ENCODE measurements at regions not wholly inside any gene's neighbourhood (a gene's known extent, or its start where the extent isn't known, plus 50 kb on each side); places are given as distances from the start of the nearest gene placed in this dataset.
"Not testable (repeated sequence)": the region's sequence is repeated elsewhere in the genome, so short reads cannot be mapped to it uniquely, and the experiment has no call there.

- not testable (repeated sequence) for DNase-seq
These were observed 175.5 kb upstream of the IRF2BP2 start for GRCh38 chr1:234785471-234785919.

GRCh38 chr1:234784108-234784507, 174.1 kb upstream of the IRF2BP2 start:
- not testable (repeated sequence) for DNase-seq

DNA sequence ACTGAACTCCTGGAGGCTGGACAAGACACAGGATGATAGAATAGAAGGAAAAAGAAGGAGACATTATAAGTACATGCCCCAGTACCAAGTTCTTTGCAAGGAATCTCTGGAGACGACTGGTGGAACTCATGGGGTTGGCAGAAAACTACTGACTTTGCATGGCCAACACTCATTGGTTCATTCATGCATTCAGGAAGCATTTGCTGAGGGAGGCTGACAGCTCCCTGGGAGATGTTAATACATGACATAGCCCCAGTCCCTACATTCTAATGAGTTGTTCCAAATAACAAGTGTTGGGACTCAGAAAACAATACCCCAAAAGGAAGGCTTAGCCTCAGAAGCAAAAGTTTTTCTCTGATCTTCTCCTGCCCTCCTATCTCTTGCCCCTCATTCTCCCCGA, 172.8 kb upstream of the IRF2BP2 start:
- no peak for DNase-seq

DNA sequence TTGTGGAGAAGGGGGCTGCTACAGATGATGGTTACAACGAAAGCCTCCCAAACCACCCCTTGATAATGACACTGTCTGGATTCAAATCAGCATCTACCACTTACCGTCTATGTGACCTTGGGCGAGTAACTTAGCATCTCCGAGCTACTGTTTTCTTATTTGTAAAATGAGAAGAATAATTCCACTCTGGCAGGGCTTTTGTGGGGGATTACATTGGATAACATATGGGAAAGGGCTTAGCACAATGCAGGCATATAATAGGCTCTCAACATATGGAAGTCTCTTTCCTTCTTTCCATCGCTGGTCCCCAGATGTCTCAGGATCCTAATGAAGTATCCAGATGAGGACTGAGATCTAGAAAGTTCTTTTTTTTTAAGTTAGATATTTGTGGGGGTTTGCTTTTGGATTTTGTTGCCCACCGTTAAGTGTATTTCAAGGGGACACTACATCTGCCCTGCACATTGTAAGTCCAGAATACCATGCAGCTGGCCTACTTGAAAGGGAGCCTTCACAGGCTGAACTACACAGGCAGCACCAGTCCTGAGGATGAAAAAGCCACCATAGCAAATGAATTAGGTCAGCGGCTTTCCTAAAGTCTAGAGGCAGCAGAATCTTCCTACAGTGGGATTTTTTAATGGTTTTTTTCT, 172.2 kb upstream of the IRF2BP2 start:
- no peak for DNase-seq

DNA sequence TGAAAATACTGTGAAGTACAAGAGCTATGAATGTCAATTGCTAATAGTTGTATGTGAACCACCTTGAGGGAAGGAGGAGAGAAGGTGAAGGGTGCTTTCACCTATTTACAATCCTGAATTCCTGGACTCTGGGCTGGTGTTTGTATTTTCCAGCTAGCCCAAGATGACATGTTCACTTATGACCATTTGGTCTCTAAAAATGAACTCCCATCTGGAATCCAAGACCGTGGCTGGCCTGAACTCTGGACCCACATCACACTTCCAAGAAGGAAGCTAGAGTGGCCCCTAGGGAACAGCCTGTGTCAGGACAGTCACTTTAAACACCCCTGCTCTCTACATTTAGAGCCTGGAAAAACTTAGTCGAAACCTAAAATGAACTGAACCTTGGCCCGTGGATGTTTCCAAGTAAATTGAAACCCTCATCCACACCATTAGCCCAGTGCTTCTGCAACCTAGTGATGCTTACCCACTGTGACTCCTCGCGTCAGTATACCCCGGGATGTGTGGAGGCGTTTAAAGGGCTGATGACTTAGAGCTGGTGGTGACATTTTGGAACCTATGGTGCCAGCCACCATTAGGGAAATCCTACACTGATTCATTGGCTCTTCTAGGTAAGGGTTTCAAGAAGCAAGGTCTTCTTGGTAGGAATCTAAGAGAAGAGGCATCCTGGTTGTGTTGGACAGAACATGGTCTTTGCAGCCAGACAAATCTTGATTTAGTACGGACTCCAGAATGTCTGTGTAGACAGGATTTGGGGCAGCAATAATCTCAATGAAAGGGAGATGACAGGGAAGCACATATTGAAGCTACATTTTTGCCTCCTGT, 171.5 kb upstream of the IRF2BP2 start:
- peak; percentile 35 to 67 (median 39) for DNase-seq

DNA sequence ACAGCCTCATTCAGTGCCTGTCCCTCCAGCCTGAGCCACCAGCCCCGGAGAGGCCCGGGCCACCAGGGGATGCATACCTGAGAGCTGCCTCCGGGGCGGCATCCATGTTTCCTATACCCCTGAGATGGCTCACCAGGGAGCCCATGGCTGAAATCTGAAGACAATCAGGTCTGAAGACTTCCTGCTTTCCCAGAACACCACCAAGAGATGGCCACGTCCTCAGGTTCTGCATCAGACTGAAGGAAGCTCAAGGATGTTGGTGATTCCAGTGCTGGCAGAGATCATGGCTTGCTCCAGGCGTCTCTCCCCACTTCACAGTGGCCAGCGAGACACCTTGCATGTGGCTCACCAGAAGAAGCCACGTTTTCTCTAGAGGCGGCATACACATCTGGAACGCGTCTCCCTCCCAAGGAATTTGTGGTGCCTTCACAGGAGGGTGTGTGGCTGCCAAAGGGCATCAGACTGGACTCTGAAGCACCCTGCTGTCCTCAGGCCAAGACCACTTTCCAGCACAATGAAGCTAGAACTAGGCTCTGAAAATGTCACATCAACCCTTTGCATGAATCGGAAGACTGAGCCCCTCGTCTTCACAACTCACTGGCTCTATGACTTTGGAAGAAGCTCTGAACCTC, 170.7 kb upstream of the IRF2BP2 start:
- no peak for DNase-seq

GRCh38 chr1:234780112-234780511, 170.1 kb upstream of the IRF2BP2 start:
- DNase-seq = no peak

DNA sequence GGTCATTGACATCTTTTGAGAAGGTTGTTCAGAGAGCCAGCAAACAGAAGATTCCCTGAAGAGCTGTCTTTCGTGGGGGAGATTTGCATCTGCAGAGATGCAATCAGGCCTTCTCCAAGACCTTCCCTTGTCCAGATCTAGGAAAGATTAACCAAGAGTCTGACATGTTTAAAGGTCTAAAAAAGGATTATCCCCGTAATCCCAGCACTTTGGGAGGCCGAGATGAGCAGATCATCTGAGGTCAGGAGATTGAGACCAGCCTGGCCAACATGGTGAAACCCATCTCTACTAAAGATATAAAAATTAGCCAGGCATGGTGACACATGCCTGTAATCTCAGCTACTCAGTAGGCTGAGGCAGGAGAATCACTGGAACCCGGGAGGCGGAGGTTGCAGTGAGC, 169.6 kb upstream of the IRF2BP2 start:
- DNase-seq = not testable (repeated sequence)

- DNase-seq = no peak
These were observed 169.2 kb upstream of the IRF2BP2 start for GRCh38 chr1:234779160-234779538.

GRCh38 chr1:234778221-234779159, 168.5 kb upstream of the IRF2BP2 start:
- DNase-seq = peak; percentile 82 to 89 (median 85)

DNA sequence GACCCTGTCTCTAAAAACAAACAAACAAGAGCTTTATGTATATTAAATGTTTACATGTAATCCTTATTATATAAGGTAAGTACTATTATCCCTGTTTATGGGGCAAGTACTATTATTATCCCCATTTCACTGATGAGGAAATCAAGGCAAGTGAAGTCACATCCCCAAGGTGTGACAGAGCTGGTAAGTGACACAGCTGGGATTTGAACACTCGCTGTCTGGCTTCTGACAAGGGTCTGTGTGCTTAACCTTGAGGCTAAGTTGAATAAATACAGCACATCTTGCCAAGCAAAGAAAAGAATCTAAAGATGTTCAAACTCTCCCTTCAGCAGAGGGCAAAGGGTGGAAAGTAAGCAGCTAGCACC, 167.9 kb upstream of the IRF2BP2 start:
- DNase-seq = no peak

GRCh38 chr1:234776876-234777855, 167.2 kb upstream of the IRF2BP2 start:
- no peak for DNase-seq

DNA sequence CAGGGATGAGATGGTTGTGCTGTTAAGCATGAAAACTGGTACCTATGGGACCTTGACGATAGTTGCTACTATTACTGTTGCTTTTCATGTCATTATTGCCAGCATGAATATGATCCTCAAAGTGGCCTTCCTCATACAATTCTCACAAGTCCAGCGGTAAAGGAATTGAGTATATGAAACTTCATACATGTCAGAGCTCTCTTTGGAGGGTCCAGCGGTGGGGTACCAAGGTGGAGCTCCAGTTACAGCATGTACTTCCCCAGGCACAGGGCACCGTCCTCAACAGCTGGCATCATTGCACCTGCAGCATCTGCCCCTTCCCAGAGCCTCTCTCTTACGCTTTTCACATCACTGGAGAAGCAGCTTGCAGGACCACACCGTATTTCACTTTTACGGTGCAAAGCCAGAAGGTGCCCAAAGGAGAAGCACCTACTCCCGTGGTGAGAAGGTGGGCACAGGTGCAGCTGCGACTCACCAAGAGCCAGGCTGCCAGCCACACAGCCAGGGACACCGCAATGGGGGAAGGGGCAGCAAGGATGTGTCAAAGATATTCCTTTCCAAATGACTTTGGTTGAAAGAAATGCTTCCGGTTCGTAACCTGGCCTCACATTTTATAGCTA, 166.4 kb upstream of the IRF2BP2 start:
- DNase-seq = no peak

DNA sequence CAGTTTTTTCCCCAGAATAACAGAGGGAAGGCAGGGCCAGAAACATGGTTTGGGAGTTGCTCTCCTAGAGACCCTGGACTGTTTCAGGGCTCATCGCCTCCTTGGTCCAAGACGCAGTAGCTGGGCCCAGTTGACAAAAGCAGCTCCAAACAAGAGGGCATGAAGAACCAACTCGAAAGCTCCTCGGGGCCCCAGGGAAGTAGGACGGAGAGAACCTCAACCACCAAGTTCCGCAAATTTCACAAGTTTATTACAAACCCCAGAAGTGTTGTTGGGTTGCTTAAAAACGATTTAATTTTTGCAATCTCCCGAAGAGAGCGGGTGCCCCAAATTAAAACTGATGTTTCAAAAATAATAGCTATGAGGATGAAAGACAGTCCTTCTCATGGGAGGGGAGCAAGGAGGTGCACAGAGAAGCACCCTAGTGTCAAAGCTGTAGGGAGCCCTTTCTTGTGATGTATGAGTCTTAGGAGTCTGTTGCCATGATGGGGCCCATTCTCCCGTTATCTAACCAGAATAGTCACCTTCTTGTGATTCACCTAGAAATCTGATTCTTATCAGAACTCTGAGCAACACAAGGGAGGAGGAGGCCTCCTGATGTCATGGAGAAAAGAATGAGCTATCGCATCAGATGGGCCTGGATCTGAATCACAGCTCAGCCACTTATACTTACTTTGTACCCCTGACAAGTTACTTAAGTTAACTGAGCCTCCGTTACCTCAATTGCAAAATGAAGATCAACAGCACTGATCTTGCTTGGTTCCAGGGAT, 165.7 kb upstream of the IRF2BP2 start:
- peak; percentile 81 to 88 (median 87) for DNase-seq

- DNase-seq = peak; percentile 68 to 86 (median 70)
These were observed 165.0 kb upstream of the IRF2BP2 start for GRCh38 chr1:234774971-234775370.

GRCh38 chr1:234773936-234774677, 164.1 kb upstream of the IRF2BP2 start:
- no peak for DNase-seq

DNA sequence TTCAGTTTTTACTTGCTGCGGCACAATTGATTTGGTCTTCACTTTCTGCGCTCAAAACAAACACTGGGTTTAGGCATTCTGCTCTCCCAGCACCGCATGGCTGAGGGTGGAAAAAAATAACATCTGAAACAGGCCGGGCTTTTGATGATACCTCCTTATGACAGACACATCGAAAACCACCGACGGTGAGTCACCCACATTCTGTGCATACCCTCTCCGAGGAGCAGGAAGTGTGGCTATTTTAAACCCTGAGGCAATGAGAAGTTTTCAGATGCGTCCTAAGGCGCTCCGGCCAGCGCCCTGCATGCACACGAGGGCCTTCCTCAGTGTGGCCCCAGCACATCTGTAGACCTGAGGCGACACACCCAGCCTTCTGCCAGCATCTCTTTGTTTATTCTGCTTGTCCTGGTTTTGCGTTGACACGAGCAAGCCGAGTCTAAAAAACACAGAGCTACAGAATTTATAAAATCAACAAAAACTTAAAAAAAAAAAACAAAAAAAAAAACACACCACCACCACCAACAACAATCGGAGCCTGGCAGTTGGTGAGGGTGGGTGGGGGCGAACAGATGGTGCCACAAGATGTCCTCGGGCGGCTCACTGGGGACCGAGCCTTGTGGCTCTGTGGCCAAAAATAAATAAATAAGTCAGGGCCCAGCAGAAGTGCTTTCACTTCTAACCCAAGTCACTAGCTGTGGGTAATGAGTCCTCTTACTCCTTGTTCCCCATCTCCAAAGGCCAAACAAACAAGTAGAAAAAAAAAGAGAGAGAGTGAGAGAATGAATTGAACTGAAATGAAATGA, 162.6 kb upstream of the IRF2BP2 start:
- peak; percentile 95 to 99 (median 97) for DNase-seq

GRCh38 chr1:234771642-234772344, 161.8 kb upstream of the IRF2BP2 start:
- peak in 2 of 3 donors; percentile 38 to 43 for DNase-seq
